SU-DHL-6 (cell line): ENCODE measurements at regions not wholly inside any gene's neighbourhood (a gene's known extent, or its start where the extent isn't known, plus 50 kb on each side); places are given as distances from the start of the nearest gene placed in this dataset.

Experiments used
- CTCF ChIP-seq: fragments of 200-600 bp; sonication (generic); IDR thresholded peaks from one replicate; pipeline ENCODE4 v1.5.1; 2017; ENCODE audit warnings: antibody characterized with exemption, mild to moderate bottlenecking, low read length, moderate library complexity; ENCODE audit not compliant: insufficient read depth, poor library complexity, severe bottlenecking
- EZH2phosphoT487 ChIP-seq: fragments of 200-600 bp; sonication (generic), shearing (Covaris generic); conservative IDR thresholded peaks from 2 replicates; pipeline ENCODE4 v1.6.1; 2018; ENCODE audit warnings: mild to moderate bottlenecking, antibody characterized with exemption, low read length, moderate library complexity, mixed read lengths

GRCh38 chr6:120786682-120787081 lies 547.6 kb downstream of the TBC1D32 start:
- no peak for TF ChIP-seq CTCF
- no peak for TF ChIP-seq EZH2phosphoT487
